ENCODE measurements at regions not wholly inside any gene's neighbourhood (a gene's known extent, or its start where the extent isn't known, plus 50 kb on each side); places are given as distances from the start of the nearest gene placed in this dataset.

DNA sequence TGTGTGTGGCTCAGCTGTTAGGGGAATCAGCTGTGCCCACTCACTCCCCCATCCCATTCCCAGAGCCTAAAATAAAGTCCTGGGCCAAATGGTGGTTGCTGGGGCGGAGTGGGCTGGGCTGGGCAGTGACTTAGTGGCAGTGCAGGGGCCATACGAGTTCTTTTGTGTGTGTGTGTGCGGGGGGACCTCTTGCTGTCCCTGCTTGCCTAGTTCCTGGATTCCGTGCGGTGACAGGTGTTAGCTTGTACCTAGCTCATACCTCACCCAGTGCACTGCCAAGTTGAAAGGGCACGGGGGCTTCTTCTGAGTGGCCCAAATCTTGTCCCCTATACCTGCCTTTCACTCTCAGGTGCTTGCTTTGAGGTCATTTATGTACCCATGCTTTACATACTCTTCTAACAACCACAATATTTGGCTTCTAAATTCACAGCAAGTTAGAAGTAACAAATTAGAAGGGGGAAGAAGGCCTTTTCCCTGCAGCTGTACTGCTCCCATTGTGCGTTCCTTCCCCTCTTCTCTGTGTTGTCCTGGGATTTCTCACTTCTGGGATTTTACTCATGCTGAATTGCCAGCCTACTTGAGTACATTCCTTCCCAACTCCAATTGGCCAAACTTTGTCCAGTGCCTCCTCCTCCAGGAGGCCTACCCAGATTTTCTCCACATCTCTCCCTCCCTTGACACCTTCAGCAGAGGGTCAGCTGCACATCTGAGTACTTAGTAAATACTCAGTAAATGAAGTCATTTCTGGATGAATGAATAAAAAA is 66.3 kb upstream of the POLG start:
- DNase-seq = no peak
- intact Hi-C loops (cut with DNase I) = no loop called here

DNA sequence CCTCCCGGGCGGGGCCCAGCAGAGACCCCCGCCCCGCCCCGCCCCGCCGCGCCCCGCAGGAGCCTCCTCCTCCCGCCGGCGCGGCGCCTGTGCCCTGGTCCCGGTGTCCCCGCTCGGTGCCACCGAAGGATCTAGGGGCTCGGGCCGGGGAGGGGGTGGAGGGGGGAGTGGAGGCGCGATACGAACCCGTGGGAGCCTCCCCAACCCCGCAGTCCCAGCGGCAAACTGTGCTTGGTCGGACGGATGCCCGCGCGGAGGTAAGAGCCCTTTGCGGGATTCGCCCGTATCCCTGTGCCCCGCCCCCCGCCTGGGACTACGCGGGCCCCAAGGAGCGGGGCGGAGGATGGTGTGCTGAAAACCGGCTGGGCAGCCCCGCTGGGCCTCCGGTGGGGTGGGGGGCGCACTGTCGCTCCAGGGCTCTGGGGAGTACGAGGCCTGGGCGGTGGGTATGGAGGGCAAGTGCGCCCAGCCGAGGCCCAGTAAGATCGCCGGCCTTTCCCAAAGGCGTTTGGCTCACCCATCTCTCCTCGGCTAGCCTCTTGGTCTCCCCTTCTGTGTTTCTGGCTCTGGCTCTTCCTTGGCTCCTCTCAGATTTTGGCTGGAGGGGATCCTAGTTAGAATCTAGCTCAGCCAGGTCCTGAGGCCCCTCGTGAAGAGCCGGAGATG is 65.6 kb upstream of the POLG start:
- intact Hi-C loops (cut with DNase I) = no loop called here
- DNase-seq = peak in 2 of 10 donors; percentile 81 to 93

GRCh38 chr15:89399238-89400115 is 64.9 kb upstream of the POLG start:
- intact Hi-C loops (cut with DNase I) = no loop called here
- DNase-seq = peak in 5 of 10 donors; percentile 38 to 92 (median 81)

DNA sequence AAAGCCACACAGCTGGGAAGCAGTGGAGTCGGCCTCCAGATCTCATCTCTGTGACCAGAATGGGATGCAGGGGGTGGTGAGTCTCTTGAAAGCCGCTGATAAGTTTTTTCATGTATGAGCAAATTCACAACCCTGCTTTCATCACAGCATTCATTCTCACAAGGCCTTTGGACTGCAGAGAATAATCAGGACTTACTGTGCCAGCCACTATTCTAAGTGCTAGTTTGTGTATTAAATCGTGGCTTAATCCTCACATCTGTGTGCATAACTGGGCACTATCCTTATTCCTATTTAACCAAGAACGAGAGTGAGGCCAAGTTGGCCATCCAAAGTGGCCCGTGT is 64.2 kb upstream of the POLG start:
- intact Hi-C loops (cut with DNase I) = no loop called here

GRCh38 chr15:89397653-89398023 is 63.0 kb upstream of the POLG start:
- DNase-seq = no peak
- intact Hi-C loops (cut with DNase I) = no loop called here

More for the DNA sequence above, 64.2 kb upstream of the POLG start:
- no peak for DNase-seq

GRCh38 chr15:89396723-89397652 is 62.4 kb upstream of the POLG start:
- DNase-seq = peak in 1 of 10 donors; percentile 40
- intact Hi-C loops (cut with DNase I) = no loop called here

- intact Hi-C loops (cut with DNase I) = no loop called here
- peak in 1 of 10 donors; percentile 63 for DNase-seq
Observed at GRCh38 chr15:89395996-89396395, 61.4 kb upstream of the POLG start.

- intact Hi-C loops (cut with DNase I) = no loop called here
- peak in 4 of 10 donors; percentile 40 to 88 (median 85) for DNase-seq
Observed at GRCh38 chr15:89395461-89395871, 60.8 kb upstream of the POLG start.

GRCh38 chr15:89395031-89395430 is 60.4 kb upstream of the POLG start:
- DNase-seq = peak in 1 of 10 donors; percentile 28
- intact Hi-C loops (cut with DNase I) = no loop called here

GRCh38 chr15:89393056-89393455 is 58.4 kb upstream of the POLG start:
- DNase-seq = peak in 1 of 10 donors; percentile 18
- intact Hi-C loops (cut with DNase I) = no loop called here

DNA sequence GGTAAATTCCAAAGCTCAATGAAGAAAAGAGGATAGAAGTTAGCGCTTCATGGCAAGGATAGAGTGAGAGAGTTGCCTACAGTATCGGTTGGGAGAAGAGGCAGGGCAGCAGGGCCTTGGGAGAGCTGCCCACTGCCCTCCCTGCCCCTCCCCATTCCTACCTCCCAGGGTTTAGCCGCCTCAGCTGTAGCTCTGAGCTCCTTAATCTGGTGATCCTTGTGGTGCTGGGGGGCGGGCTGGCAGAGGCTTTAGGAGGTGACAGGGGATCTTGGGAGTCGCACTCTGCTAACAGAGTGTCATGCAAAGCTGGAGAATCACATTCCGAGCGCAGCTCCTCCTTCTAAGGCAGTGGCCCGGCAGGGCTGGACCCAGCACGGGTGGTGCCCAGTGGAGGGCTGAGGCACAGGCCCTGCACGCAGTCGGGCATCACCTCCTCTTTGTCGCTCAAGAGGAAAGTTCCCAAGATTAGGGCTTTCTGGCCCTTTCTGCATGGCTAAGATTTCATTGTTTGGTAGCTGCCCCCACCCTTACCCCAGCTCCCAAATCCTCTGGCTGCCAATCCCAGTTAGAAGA is 57.1 kb upstream of the POLG start:
- intact Hi-C loops (cut with DNase I) = no loop called here
- DNase-seq = no peak

GRCh38 chr15:89389841-89390603 is 55.4 kb upstream of the POLG start:
- intact Hi-C loops (cut with DNase I) = no loop called here
- peak in 2 of 10 donors; percentile 68 to 85 for DNase-seq

DNA sequence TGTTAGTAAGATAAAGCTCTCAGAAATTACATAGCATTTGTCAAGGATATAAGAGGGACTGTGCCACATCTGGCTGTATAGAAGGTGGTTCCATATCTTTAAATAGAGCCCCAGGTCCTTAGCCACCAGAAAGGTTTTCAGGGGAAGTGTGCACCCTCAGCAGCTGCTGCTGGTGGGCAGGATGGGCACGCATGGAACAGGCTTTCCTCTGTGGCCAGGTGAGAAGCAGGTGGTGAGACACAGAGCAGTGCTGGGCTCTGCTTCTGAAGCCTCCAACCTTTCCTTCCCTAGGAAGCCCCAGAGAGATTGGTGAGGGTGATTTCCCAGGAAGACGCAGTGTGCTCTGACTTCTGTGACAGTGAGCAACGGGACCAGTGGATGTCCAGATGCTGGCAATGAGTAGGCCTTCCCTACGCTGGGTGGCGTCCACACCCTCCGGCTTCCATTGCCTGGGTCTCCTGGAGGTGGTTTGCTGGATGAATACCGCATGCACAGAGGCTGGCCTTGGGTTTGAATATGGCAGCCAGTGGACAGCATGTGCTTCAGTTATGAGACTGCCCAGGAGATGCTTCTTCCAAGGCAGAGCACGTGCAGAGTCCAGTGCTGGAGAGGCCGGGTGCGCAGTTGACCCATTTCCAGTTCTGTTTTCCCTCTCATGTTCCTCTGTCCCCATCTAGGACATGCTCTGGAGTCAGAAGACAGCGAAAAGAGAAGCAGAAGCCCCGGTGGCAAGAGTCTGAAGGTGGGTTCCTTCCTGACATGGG is 52.7 kb upstream of the POLG start:
- intact Hi-C loops (cut with DNase I) = no loop called here
- DNase-seq = peak in 3 of 10 donors; percentile 67 to 79 (median 72)

GRCh38 chr15:89385596-89386331 is 51.1 kb upstream of the POLG start:
- intact Hi-C loops (cut with DNase I) = no loop called here
- peak in 3 of 10 donors; percentile 58 to 83 (median 63) for DNase-seq
